ENCODE measurements at regions not wholly inside any gene's neighbourhood (a gene's known extent, or its start where the extent isn't known, plus 50 kb on each side); places are given as distances from the start of the nearest gene placed in this dataset.
A peak's percentile ranks its signal among the peaks of the same experiment; 100 is the strongest.
"Not testable (repeated sequence)": the region's sequence is repeated elsewhere in the genome, so short reads cannot be mapped to it uniquely, and the experiment has no call there.

- H2AFZ ChIP-seq (ENCODE audit: insufficient read depth, low read depth, low read length, poor library complexity, severe bottlenecking); H3K27me3 ChIP-seq (ENCODE audit: control insufficient read depth in 2 of 2, insufficient read depth in 2 of 2, low read length in 2 of 2); H3K4me1 ChIP-seq (ENCODE audit: control insufficient read depth in 1 of 2, insufficient read depth in 2 of 2, low read length in 2 of 2); H3K4me3 ChIP-seq (replicated peaks in 1 of 3; ENCODE audit: low read depth in 2 of 3, low read length in 3 of 3); H3K9ac ChIP-seq (ENCODE audit: insufficient read depth, low read length, poor library complexity, severe bottlenecking); H3K4me2 ChIP-seq (replicated peaks; ENCODE audit: extremely low read depth, low read length, poor library complexity, severe bottlenecking); H3K79me2 ChIP-seq (ENCODE audit: insufficient read depth, low read length); H3K4me3 Mint-ChIP-seq; DNase-seq; H3K27ac Mint-ChIP-seq; intact Hi-C loops (cut with micrococcal nuclease); H3K27me3 Mint-ChIP-seq (ENCODE audit: low read depth in 3 of 3); H3K27ac ChIP-seq (ENCODE audit: low read depth in 1 of 2, low read length in 2 of 2); H4K20me1 ChIP-seq (ENCODE audit: insufficient read depth, low read length): not testable (repeated sequence)
- Mint-ChIP-seq H3K9me3 (peaks cover 3 to 20% (median 9%) of the 10 kb centered on the region in 7 donors), H3K36me3 (peaks cover 42 to 48% of the 10 kb centered on the region in 2 donors), H3K4me1 (peaks cover 14% of the 10 kb centered on the region)
- H3K9me3 ChIP-seq (replicated peaks in 1 of 2; ENCODE audit: control insufficient read depth in 1 of 2, insufficient read depth in 1 of 2, low read length in 2 of 2) = peaks cover 0 to 10% of the 10 kb centered on the region in 2 donors
- peaks cover 6 to 23% of the 10 kb centered on the region in 2 donors for H3K36me3 ChIP-seq (replicated peaks in 1 of 2; ENCODE audit: control insufficient read depth in 1 of 2, insufficient read depth in 2 of 2, low read length in 2 of 2)
- no CpG with 5 or more reads among the region's 4 CpGs for WGBS (ENCODE audit: insufficient coverage)
Measured at GRCh38 chr22:38372665-38373064, 55.4 kb upstream of the CSNK1E start.

- H3K79me2 ChIP-seq (ENCODE audit: insufficient read depth, low read length); H2AFZ ChIP-seq (ENCODE audit: insufficient read depth, low read depth, low read length, poor library complexity, severe bottlenecking); H3K27ac ChIP-seq (ENCODE audit: low read depth in 1 of 2, low read length in 2 of 2); H4K20me1 ChIP-seq (ENCODE audit: insufficient read depth, low read length); intact Hi-C loops (cut with micrococcal nuclease); H3K27me3 ChIP-seq (ENCODE audit: control insufficient read depth in 2 of 2, insufficient read depth in 2 of 2, low read length in 2 of 2); H3K27me3 Mint-ChIP-seq (ENCODE audit: low read depth in 3 of 3); H3K9ac ChIP-seq (ENCODE audit: insufficient read depth, low read length, poor library complexity, severe bottlenecking); H3K4me1 ChIP-seq (ENCODE audit: control insufficient read depth in 1 of 2, insufficient read depth in 2 of 2, low read length in 2 of 2); H3K4me3 ChIP-seq (replicated peaks in 1 of 3; ENCODE audit: low read depth in 2 of 3, low read length in 3 of 3); H3K4me3 Mint-ChIP-seq; H3K4me2 ChIP-seq (replicated peaks; ENCODE audit: extremely low read depth, low read length, poor library complexity, severe bottlenecking); DNase-seq: not testable (repeated sequence)
- H3K4me1 Mint-ChIP-seq = peaks cover 17% of the 10 kb centered on the region
- Histone ChIP-seq H3K36me3 (replicated peaks in 1 of 2; ENCODE audit: control insufficient read depth in 1 of 2, insufficient read depth in 2 of 2, low read length in 2 of 2) (peaks cover 2 to 12% of the 10 kb centered on the region in 2 donors), H3K9me3 (replicated peaks in 1 of 2; ENCODE audit: control insufficient read depth in 1 of 2, insufficient read depth in 1 of 2, low read length in 2 of 2) (peaks cover 0 to 10% of the 10 kb centered on the region in 2 donors)
- H3K27ac Mint-ChIP-seq = peak overlapping the region in 1 of 7 donors; percentile 38
- peaks cover 3 to 20% (median 10%) of the 10 kb centered on the region in 7 donors for H3K9me3 Mint-ChIP-seq
- WGBS (ENCODE audit: insufficient coverage) = 80% methylated on average over 2 of the region's 3 CpGs
- peaks cover 36 to 47% of the 10 kb centered on the region in 2 donors for H3K36me3 Mint-ChIP-seq
Measured at GRCh38 chr22:38370490-38370889, 53.3 kb upstream of the CSNK1E start.

GRCh38 chr22:38369132-38369531, 51.9 kb upstream of the CSNK1E start:
- H3K27me3 Mint-ChIP-seq (ENCODE audit: low read depth in 3 of 3); H3K9me3 ChIP-seq (replicated peaks in 1 of 2; ENCODE audit: control insufficient read depth in 1 of 2, insufficient read depth in 1 of 2, low read length in 2 of 2); H4K20me1 ChIP-seq (ENCODE audit: insufficient read depth, low read length); H3K27me3 ChIP-seq (ENCODE audit: control insufficient read depth in 2 of 2, insufficient read depth in 2 of 2, low read length in 2 of 2); H3K9ac ChIP-seq (ENCODE audit: insufficient read depth, low read length, poor library complexity, severe bottlenecking); H3K36me3 ChIP-seq (replicated peaks in 1 of 2; ENCODE audit: control insufficient read depth in 1 of 2, insufficient read depth in 2 of 2, low read length in 2 of 2); H2AFZ ChIP-seq (ENCODE audit: insufficient read depth, low read depth, low read length, poor library complexity, severe bottlenecking); H3K79me2 ChIP-seq (ENCODE audit: insufficient read depth, low read length); intact Hi-C loops (cut with micrococcal nuclease); H3K4me2 ChIP-seq (replicated peaks; ENCODE audit: extremely low read depth, low read length, poor library complexity, severe bottlenecking); H3K4me1 ChIP-seq (ENCODE audit: control insufficient read depth in 1 of 2, insufficient read depth in 2 of 2, low read length in 2 of 2); H3K4me3 ChIP-seq (replicated peaks in 1 of 3; ENCODE audit: low read depth in 2 of 3, low read length in 3 of 3): not testable (repeated sequence)
- Mint-ChIP-seq H3K9me3 (peaks cover 3 to 17% (median 10%) of the 10 kb centered on the region in 7 donors), H3K4me3 (peak overlapping the region in 1 of 2 donors; percentile 57), H3K36me3 (peaks cover 32 to 40% of the 10 kb centered on the region in 2 donors), H3K4me1 (peaks cover 17% of the 10 kb centered on the region), H3K27ac (peak overlapping the region in 5 of 7 donors; percentile 25 to 78 (median 58))
- WGBS (ENCODE audit: insufficient coverage) = no CpG with 5 or more reads among the region's 2 CpGs
- peak overlapping the region in 1 of 2 donors; percentile 26 for H3K27ac ChIP-seq (ENCODE audit: low read depth in 1 of 2, low read length in 2 of 2)
- peak; percentile 14 to 55 (median 45) for DNase-seq
